Nephron (organoid): ENCODE measurements at regions not wholly inside any gene's neighbourhood (a gene's known extent, or its start where the extent isn't known, plus 50 kb on each side); places are given as distances from the start of the nearest gene placed in this dataset.
A peak's percentile ranks its signal among the peaks of the same experiment; 100 is the strongest.

Source experiments
- H3K27ac Mint-ChIP-seq, 3 experiments: 2 replicates each; pipeline ENCODE4 v1.8.0; 2020; ENCODE audit warnings: mixed read lengths in 3 of 3, mild to moderate bottlenecking in 2 of 3, moderate library complexity in 1 of 3
- H3K27me3 Mint-ChIP-seq: 2 replicates; pipeline ENCODE4 v1.8.0; 2021; ENCODE audit warnings: low read depth, mild to moderate bottlenecking, moderate library complexity, mixed read lengths
- H3K36me3 Mint-ChIP-seq: 2 replicates; pipeline ENCODE4 v1.8.0; 2020; ENCODE audit warnings: low read depth, mixed read lengths
- H3K4me1 Mint-ChIP-seq: 2 replicates; pipeline ENCODE4 v1.8.0; 2020; ENCODE audit warnings: mixed read lengths
- H3K4me3 Mint-ChIP-seq, 3 experiments: 2 replicates each; pipeline ENCODE4 v1.8.0; 2020; ENCODE audit warnings: mild to moderate bottlenecking in 3 of 3, mixed read lengths in 3 of 3, moderate library complexity in 2 of 3
- H3K9me3 Mint-ChIP-seq: 2 replicates; pipeline ENCODE4 v1.8.0; 2020; ENCODE audit warnings: mixed read lengths
- TF ChIP-seq, protein P1 (sequence below), 3 experiments: fragments of 200-600 bp; sonication (generic); IDR thresholded peaks; one replicate each; pipeline ENCODE4 v1.5.0; 2021; ENCODE audit warnings: antibody characterized with exemption in 3 of 3; ENCODE audit not compliant: unreplicated experiment in 3 of 3

GRCh38 chr2:19712850-19713249, 188.9 kb downstream of the TTC32 start:
- TF ChIP-seq, protein P1, sequence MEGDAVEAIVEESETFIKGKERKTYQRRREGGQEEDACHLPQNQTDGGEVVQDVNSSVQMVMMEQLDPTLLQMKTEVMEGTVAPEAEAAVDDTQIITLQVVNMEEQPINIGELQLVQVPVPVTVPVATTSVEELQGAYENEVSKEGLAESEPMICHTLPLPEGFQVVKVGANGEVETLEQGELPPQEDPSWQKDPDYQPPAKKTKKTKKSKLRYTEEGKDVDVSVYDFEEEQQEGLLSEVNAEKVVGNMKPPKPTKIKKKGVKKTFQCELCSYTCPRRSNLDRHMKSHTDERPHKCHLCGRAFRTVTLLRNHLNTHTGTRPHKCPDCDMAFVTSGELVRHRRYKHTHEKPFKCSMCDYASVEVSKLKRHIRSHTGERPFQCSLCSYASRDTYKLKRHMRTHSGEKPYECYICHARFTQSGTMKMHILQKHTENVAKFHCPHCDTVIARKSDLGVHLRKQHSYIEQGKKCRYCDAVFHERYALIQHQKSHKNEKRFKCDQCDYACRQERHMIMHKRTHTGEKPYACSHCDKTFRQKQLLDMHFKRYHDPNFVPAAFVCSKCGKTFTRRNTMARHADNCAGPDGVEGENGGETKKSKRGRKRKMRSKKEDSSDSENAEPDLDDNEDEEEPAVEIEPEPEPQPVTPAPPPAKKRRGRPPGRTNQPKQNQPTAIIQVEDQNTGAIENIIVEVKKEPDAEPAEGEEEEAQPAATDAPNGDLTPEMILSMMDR (IDR thresholded peaks at IDR 0.05; ENCODE audit: unreplicated experiment in 3 of 3): no peak
- Mint-ChIP-seq H3K4me1 (peaks cover 10% of the 10 kb centered on the region), H3K27me3 (peaks cover 10% of the 10 kb centered on the region), H3K9me3 (peaks cover 9% of the 10 kb centered on the region), H3K36me3 (no peaks in the 10 kb centered on the region), H3K4me3 (no peak overlapping the region), H3K27ac (no peak overlapping the region)

- peak overlapping the region in 2 of 3 experiments; percentile 39 to 70 for H3K27ac Mint-ChIP-seq
Observed at GRCh38 chr2:19711470-19712372, 190.1 kb downstream of the TTC32 start.

GRCh38 chr2:19710230-19710629, 191.6 kb downstream of the TTC32 start:
- Mint-ChIP-seq H3K27me3 (peaks cover 5% of the 10 kb centered on the region), H3K4me3 (no peak overlapping the region), H3K9me3 (peaks cover 9% of the 10 kb centered on the region), H3K36me3 (no peaks in the 10 kb centered on the region), H3K27ac (no peak overlapping the region), H3K4me1 (peaks cover 13% of the 10 kb centered on the region)
- TF ChIP-seq, protein P1 (IDR thresholded peaks at IDR 0.05; ENCODE audit: unreplicated experiment in 3 of 3): no peak

More at GRCh38 chr2:19711470-19712372, 190.1 kb downstream of the TTC32 start:
- Mint-ChIP-seq H3K27me3 (peaks cover 7% of the 10 kb centered on the region), H3K9me3 (peaks cover 9% of the 10 kb centered on the region), H3K36me3 (no peaks in the 10 kb centered on the region), H3K4me1 (peaks cover 13% of the 10 kb centered on the region), H3K4me3 (no peak overlapping the region)
- TF ChIP-seq, protein P1 (IDR thresholded peaks at IDR 0.05; ENCODE audit: unreplicated experiment in 3 of 3): no peak

DNA sequence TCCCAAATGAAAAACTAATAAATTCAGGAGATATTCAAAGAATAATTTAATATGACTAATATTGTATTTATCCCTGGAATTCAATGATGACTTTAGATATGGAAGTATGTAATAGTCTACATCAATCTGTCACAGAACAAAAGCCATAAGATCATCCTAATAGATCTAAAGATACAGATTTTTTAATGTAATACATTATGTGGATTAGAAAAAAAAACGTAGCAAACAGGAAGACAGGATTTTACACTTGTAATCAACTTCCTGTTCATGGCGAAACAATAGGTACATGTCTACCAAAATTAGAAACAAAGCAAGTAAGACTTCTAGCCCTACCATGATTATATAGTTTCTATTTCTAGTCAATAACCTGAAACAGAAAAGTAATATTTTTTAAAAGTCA, 192.2 kb downstream of the TTC32 start:
- no peak overlapping the region for H3K27ac Mint-ChIP-seq
- TF ChIP-seq, protein P1 (IDR thresholded peaks at IDR 0.05; ENCODE audit: unreplicated experiment in 3 of 3): no peak
- no peaks in the 10 kb centered on the region for H3K36me3 Mint-ChIP-seq
- peaks cover 13% of the 10 kb centered on the region for H3K4me1 Mint-ChIP-seq
- peaks cover 9% of the 10 kb centered on the region for H3K9me3 Mint-ChIP-seq
- H3K4me3 Mint-ChIP-seq: no peak overlapping the region
- peaks cover 5% of the 10 kb centered on the region for H3K27me3 Mint-ChIP-seq

GRCh38 chr2:19708776-19709175, 193.0 kb downstream of the TTC32 start:
- TF ChIP-seq, protein P1 (IDR thresholded peaks at IDR 0.05; ENCODE audit: unreplicated experiment in 3 of 3): no peak
- peak overlapping the region; percentile 29 to 54 (median 31) for H3K27ac Mint-ChIP-seq
- H3K36me3 Mint-ChIP-seq: no peaks in the 10 kb centered on the region
- H3K27me3 Mint-ChIP-seq: peaks cover 4% of the 10 kb centered on the region
- peaks cover 9% of the 10 kb centered on the region for H3K9me3 Mint-ChIP-seq
- H3K4me3 Mint-ChIP-seq: no peak overlapping the region
- H3K4me1 Mint-ChIP-seq: peaks cover 13% of the 10 kb centered on the region
